ENCODE measurements at regions not wholly inside any gene's neighbourhood (a gene's known extent, or its start where the extent isn't known, plus 50 kb on each side); places are given as distances from the start of the nearest gene placed in this dataset.
A peak's percentile ranks its signal among the peaks of the same experiment; 100 is the strongest.

GRCh38 chr10:116792817-116793216 lies 50.5 kb upstream of the HSPA12A start:
- TF ChIP-seq CTCF (IDR thresholded peaks at IDR 0.05): no peak
- no peaks in the 10 kb centered on the region for H3K36me3 ChIP-seq (ENCODE audit: low read depth)
- ATAC-seq (no peak), DNase-seq (no peak)
- no peak overlapping the region for H3K4me3 ChIP-seq
- H3K4me1 ChIP-seq (ENCODE audit: low read depth): peaks cover 3% of the 10 kb centered on the region
- intact Hi-C loops (cut with DNase I, micrococcal nuclease): no loop called here
- no peaks in the 10 kb centered on the region for H3K9me3 ChIP-seq

GRCh38 chr10:116796469-116796868 lies 52.8 kb upstream of the ENO4 start:
- Histone ChIP-seq H3K36me3 (ENCODE audit: low read depth) (no peaks in the 10 kb centered on the region), H3K9me3 (no peaks in the 10 kb centered on the region), H3K4me3 (no peak overlapping the region), H3K4me1 (ENCODE audit: low read depth) (no peaks in the 10 kb centered on the region)
- no peak for TF ChIP-seq CTCF (IDR thresholded peaks at IDR 0.05)
- ATAC-seq (no peak), DNase-seq (no peak)
- intact Hi-C loops (cut with DNase I, micrococcal nuclease): loop anchor here (2.0 kb wide), 1 partner anchor 378 kb away; no protein-coding TSS in a partner anchor

- DNase-seq: peak in 2 of 3 donors; percentile 77 to 82
- peak; percentile 84 for ATAC-seq
- no peaks in the 10 kb centered on the region for H3K4me1 ChIP-seq (ENCODE audit: low read depth)
- H3K36me3 ChIP-seq (ENCODE audit: low read depth): no peaks in the 10 kb centered on the region
- H3K4me3 ChIP-seq: no peak overlapping the region
- intact Hi-C loops (cut with DNase I, micrococcal nuclease): loop anchor here (2.0 kb wide), 1 partner anchor 378 kb away; no protein-coding TSS in a partner anchor
- H3K9me3 ChIP-seq: no peaks in the 10 kb centered on the region
- TF ChIP-seq CTCF (IDR thresholded peaks at IDR 0.05): peak; percentile 84
These were observed 52.3 kb upstream of the ENO4 start for GRCh38 chr10:116796910-116797513.

- intact Hi-C loops (cut with DNase I, micrococcal nuclease): no loop called here
- no peaks in the 10 kb centered on the region for H3K4me1 ChIP-seq (ENCODE audit: low read depth)
- no peaks in the 10 kb centered on the region for H3K36me3 ChIP-seq (ENCODE audit: low read depth)
- no peak for DNase-seq
- ATAC-seq: no peak
- H3K4me3 ChIP-seq: no peak overlapping the region
- no peaks in the 10 kb centered on the region for H3K9me3 ChIP-seq
- no peak for TF ChIP-seq CTCF (IDR thresholded peaks at IDR 0.05)
These were observed 50.4 kb upstream of the ENO4 start for GRCh38 chr10:116798859-116799258.

Data from mucosa of descending colon (tissue), 3 donors.